ENCODE measurements at regions not wholly inside any gene's neighbourhood (a gene's known extent, or its start where the extent isn't known, plus 50 kb on each side); places are given as distances from the start of the nearest gene placed in this dataset.

DNA sequence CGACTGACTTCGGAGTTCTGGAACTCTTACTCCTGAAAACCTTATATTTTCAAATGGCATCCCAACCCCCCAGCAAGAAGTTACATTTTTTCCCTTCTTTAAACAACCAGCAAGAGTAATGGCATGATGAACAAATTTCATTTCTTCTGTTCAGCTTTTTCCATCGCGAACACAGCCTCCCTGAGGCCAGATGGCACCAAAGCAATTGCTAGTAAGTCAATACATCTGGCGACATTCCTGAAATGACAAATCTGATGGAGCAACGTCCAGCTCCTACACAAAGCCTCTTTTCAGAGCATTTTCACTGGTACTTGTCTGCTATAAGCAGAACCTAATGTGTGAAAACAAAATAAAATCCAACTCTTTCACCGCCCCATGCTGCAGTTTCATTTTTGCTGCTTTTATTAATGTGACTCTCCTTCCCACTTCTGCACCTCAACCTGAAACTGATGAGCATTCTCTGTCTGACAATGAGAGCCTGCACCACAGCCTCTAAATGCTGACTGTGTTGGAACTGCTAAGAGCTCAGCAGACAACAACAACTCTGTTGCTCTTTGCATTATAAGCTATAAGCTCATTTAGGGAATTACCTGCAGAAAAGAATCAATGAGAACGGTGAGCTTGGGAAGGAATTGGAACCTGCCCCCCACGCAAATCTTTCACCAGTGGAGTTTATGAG is 229.8 kb downstream of the FGFR2 start:
- no peak overlapping the region for H3K4me3 ChIP-seq (ENCODE audit: low read depth, low read length)
- TF ChIP-seq, protein P1, sequence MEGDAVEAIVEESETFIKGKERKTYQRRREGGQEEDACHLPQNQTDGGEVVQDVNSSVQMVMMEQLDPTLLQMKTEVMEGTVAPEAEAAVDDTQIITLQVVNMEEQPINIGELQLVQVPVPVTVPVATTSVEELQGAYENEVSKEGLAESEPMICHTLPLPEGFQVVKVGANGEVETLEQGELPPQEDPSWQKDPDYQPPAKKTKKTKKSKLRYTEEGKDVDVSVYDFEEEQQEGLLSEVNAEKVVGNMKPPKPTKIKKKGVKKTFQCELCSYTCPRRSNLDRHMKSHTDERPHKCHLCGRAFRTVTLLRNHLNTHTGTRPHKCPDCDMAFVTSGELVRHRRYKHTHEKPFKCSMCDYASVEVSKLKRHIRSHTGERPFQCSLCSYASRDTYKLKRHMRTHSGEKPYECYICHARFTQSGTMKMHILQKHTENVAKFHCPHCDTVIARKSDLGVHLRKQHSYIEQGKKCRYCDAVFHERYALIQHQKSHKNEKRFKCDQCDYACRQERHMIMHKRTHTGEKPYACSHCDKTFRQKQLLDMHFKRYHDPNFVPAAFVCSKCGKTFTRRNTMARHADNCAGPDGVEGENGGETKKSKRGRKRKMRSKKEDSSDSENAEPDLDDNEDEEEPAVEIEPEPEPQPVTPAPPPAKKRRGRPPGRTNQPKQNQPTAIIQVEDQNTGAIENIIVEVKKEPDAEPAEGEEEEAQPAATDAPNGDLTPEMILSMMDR (IDR thresholded peaks at IDR 0.05; ENCODE audit: borderline replicate concordance, insufficient read depth, low read depth, low read length), result no peak

DNA sequence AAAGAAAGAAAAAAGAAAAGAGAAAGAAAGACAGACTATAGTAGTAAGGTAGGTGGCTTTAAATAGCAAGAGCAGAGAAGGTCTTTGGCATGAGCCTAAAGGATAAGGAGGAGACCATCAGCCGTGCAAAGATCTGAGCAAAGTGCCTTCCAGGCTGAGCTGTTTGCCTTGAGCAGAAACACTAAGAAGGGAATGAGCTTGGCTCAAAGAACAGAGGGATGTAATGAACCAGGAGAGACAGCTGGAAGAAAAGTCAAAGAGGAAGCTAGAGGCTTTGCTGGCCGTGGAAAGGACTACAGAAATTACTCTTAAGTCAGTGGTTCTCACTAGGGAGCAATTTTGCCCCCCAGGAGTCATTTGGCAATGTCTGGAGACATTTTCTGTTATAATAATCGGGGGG is 228.6 kb downstream of the FGFR2 start:
- no peak overlapping the region for H3K4me3 ChIP-seq (ENCODE audit: low read depth, low read length)
- TF ChIP-seq, protein P1 (IDR thresholded peaks at IDR 0.05; ENCODE audit: borderline replicate concordance, insufficient read depth, low read depth, low read length), result no peak

DNA sequence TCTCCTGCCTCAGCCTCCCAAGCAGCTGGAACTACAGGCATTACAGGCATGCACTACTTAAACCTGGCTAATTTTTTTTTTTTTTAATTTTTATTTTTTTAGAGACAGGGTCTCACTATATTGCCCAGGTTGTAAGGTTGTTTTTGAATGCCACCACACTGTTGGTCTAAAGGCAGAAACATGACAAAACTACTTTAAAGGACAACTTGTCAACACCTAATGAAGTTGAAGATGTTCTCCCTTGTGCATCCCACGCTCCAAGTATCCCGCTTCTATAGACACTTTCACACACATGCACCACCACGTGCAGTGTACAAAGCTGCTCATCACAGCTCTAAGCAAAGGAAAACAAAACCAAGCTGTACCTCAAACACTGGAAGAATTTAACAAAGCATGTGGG is 226.4 kb downstream of the FGFR2 start:
- no peak overlapping the region for H3K4me3 ChIP-seq (ENCODE audit: low read depth, low read length)
- TF ChIP-seq, protein P1 (IDR thresholded peaks at IDR 0.05; ENCODE audit: borderline replicate concordance, insufficient read depth, low read depth, low read length), result no peak

DNA sequence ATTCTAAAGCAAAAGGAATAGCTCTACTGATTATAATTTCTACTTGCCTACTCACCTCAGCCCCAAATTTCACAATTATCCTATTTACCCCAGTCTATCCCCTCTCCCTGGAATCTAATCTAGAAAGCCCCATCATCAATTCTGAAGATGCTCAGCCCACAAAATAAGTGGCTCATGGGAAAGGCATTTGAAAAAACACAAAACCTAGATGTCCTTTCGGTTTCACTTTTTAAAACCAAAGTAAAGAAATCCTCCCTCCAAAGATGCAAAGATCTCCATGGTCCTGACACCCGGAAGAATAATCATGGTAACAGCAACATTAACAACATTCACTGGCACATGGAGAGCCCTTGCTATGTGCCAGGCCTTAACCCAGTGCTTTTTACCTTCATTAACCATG is 224.8 kb downstream of the FGFR2 start:
- H3K4me3 ChIP-seq (ENCODE audit: low read depth, low read length), result no peak overlapping the region
- TF ChIP-seq, protein P1 (IDR thresholded peaks at IDR 0.05; ENCODE audit: borderline replicate concordance, insufficient read depth, low read depth, low read length), result no peak

DNA sequence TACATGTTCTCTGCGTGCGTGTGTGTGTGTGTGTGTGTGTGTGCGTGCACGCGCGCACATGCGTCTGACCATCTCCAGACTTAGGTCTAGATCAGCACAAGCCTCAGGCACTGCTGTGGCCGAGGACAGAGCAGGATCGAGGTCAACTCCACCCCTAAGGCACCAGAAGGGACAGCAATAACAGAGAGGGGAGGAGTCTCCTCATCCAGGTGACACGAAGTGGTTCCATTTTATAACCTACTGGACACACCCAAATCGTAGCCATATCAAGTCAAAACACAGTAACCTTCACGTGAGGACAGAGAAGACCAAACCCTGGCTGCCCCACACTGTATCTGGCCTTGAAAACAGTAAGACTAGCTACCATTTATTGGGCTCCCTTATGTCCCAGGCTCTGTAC is 224.1 kb downstream of the FGFR2 start:
- H3K4me3 ChIP-seq (ENCODE audit: low read depth, low read length), result no peak overlapping the region
- TF ChIP-seq, protein P1 (IDR thresholded peaks at IDR 0.05; ENCODE audit: borderline replicate concordance, insufficient read depth, low read depth, low read length), result no peak

DNA sequence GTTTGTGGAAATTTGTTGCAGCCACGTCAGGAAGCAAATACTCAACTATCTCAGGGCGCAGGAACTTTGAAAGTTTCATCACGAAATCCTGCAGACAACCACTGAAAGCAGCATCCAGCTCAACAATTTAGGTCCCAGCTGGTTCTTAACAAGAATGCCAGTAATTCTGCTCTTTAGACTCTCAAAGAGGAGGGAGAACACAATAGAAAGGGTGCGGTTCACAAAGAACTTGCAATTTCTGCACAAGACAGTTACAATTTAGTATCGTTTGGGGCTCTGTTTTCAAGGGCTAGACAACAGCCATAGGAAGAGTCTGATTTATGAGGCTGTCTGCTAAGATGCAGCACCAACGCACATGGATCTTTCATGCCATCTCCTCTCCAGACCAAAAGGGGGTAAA is 223.1 kb downstream of the FGFR2 start:
- H3K4me3 ChIP-seq (ENCODE audit: low read depth, low read length), result no peak overlapping the region
- TF ChIP-seq, protein P1 (IDR thresholded peaks at IDR 0.05; ENCODE audit: borderline replicate concordance, insufficient read depth, low read depth, low read length), result no peak

DNA sequence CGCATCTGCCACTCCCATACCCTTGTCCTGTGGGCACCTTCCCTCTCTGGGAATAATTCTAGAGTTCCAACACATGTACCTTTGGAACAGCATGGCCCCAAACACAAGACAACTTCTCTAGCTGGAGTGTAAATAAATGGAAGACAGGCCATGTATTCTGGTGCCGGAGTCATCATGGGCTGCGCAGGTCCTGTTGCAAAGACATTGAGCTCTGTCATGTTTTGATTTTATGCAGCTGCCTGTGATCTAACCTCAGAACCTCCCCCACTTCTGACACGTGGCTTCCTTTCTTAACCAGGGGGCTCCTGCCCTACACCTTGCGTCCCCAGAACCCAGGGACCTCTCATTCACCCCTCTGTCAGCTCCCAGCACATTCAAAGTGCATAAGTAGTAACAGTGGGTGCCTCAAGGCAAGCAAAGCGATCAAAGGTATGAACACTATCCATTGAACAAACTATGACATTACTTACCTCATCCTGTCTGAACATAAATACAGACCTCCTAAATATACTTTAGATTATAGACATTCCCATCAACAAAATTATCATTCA is 219.9 kb downstream of the FGFR2 start:
- TF ChIP-seq, protein P1 (IDR thresholded peaks at IDR 0.05; ENCODE audit: borderline replicate concordance, insufficient read depth, low read depth, low read length), result no peak
- H3K4me3 ChIP-seq (ENCODE audit: low read depth, low read length), result no peak overlapping the region
